Tibial artery (tissue), 4 donors: ENCODE measurements at regions not wholly inside any gene's neighbourhood (a gene's known extent, or its start where the extent isn't known, plus 50 kb on each side); places are given as distances from the start of the nearest gene placed in this dataset.

ENCODE experiments used
- DNase-seq, 2 donors: peaks; one replicate each; pipeline ENCODE4 v3.0.0-alpha.2; 2019
- H3K27ac ChIP-seq, 2 donors: fragments of 200-600 bp; sonication (generic) in 1 of 2; 1 replicate in 1 of 2; 2 replicates in 1 of 2; pipeline ENCODE4 v1.5.1; 2018 to 2019; ENCODE audit warnings: mild to moderate bottlenecking in 1 of 2
- H3K27me3 ChIP-seq, 2 donors: fragments of 200-600 bp; sonication (generic) in 1 of 2; one replicate each; pipeline versions ENCODE4 v1.5.1 to v1.6.0; 2016 to 2019
- H3K36me3 ChIP-seq, 3 donors: fragments of 200-600 bp; sonication (generic) in 2 of 3; one replicate each; pipeline ENCODE4 v1.5.1; 2016 to 2019; ENCODE audit warnings: mild to moderate bottlenecking in 2 of 3
- H3K4me1 ChIP-seq, 4 donors: fragments of 200-600 bp; sonication (generic) in 2 of 4; 1 replicate in 3 of 4; 2 replicates in 1 of 4; pipeline ENCODE4 v1.5.1; 2016 to 2019
- H3K4me3 ChIP-seq, 2 donors: fragments of 200-600 bp; sonication (generic) in 1 of 2; 1 replicate in 1 of 2; 2 replicates in 1 of 2; pipeline ENCODE4 v1.5.1; 2018 to 2019; ENCODE audit warnings: mild to moderate bottlenecking in 2 of 2
- H3K9me3 ChIP-seq, 3 donors: fragments of 200-600 bp; sonication (generic) in 1 of 3; one replicate each; pipeline ENCODE4 v1.5.1; 2016 to 2019
- intact Hi-C: fragments of 100-400 bp; cut with DNase I; formaldehyde crosslinking; loops from one replicate; pipeline ENCODE4 v1.15.0; 2023; ENCODE audit warnings: low total_unique reads
- TF ChIP-seq, protein P1 (sequence below), 2 experiments: fragments of 200-600 bp in 1 of 2; fragments of 450-650 bp in 1 of 2; IDR thresholded peaks; one replicate each; pipeline ENCODE4 v1.5.1; 2017 to 2019; ENCODE audit warnings: antibody characterized with exemption in 2 of 2, mild to moderate bottlenecking in 1 of 2, moderate library complexity in 1 of 2

DNA sequence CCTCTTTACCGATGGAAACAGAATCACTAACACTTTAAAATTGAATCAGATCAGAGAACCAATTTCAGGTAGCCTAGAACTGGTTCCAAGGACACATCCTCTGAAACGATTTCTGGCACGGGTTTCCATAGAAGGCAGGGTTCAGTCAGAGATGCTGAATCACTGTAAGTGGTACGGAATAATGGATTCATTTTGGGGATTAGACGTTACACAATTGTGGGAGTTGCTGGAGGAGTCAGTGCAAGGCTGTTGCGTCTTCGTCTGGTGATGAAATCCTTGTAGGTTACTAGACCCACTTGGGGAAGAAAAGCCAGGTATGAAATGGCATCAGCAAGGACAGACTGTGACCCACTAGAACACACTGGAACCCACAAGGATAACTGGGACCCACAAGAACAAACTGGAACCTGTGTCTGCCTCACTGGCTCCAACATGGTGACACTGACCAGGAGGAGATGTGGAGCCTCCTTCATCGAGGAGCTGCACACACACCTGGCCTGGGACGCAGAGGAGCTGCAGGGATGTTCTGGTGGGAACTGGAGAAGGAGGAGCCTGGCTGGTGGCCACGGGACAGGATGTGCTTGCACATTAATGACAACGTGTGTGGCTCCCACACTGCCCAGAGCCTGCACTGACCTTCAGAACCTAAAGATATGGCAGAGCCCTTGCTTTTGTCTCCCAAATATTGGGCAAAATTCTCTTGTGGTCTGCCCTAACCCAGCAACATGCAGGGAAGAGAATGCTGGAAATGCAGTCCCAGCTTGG lies 105.1 kb downstream of the TRAPPC11 start:
- TF ChIP-seq, protein P1, sequence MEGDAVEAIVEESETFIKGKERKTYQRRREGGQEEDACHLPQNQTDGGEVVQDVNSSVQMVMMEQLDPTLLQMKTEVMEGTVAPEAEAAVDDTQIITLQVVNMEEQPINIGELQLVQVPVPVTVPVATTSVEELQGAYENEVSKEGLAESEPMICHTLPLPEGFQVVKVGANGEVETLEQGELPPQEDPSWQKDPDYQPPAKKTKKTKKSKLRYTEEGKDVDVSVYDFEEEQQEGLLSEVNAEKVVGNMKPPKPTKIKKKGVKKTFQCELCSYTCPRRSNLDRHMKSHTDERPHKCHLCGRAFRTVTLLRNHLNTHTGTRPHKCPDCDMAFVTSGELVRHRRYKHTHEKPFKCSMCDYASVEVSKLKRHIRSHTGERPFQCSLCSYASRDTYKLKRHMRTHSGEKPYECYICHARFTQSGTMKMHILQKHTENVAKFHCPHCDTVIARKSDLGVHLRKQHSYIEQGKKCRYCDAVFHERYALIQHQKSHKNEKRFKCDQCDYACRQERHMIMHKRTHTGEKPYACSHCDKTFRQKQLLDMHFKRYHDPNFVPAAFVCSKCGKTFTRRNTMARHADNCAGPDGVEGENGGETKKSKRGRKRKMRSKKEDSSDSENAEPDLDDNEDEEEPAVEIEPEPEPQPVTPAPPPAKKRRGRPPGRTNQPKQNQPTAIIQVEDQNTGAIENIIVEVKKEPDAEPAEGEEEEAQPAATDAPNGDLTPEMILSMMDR (IDR thresholded peaks at IDR 0.05) = no peak
- Histone ChIP-seq H3K36me3 (no peaks in the 10 kb centered on the region), H3K27ac (no peak overlapping the region), H3K27me3 (no peaks in the 10 kb centered on the region), H3K4me1 (no peaks in the 10 kb centered on the region), H3K4me3 (no peak overlapping the region), H3K9me3 (no peaks in the 10 kb centered on the region)
- no peak for DNase-seq
- intact Hi-C loops = no loop called here

DNA sequence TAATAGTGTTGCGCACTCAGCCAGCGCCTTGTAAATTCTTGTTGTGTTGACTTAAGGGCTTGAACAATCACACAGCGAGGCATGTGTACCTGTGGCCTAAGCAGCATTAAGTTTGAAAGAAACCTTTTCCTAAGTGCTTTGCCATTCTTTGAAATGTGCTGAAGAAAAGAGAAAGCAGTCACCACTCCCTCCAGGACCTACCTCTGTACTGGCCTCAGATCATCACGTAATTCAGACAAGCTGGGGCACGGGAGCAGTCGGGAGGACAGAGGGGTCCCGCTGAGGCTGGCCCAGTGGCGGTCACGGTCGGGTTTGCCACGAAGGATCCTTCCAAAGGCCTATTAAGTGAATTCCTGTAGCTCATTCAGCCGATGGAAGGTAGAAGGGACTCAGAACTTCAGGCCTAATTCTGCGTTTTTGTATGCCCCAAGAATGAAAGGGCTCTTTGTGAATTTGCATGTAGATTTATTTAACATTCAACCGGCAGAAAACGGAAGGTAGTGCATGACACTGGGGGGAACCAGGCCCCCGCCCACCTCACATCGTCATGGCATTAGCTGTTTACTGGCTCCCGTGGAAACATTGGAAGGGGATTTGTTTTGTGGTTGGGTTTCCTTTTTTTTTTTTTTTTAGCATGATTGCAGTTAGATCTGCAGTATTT lies 106.3 kb downstream of the TRAPPC11 start:
- H3K36me3 ChIP-seq = no peaks in the 10 kb centered on the region
- no peak for DNase-seq
- intact Hi-C loops = no loop called here
- no peaks in the 10 kb centered on the region for H3K9me3 ChIP-seq
- TF ChIP-seq, protein P1 (IDR thresholded peaks at IDR 0.05) = no peak
- no peaks in the 10 kb centered on the region for H3K4me1 ChIP-seq
- H3K27me3 ChIP-seq = no peaks in the 10 kb centered on the region
- H3K27ac ChIP-seq = no peak overlapping the region
- H3K4me3 ChIP-seq = no peak overlapping the region

DNA sequence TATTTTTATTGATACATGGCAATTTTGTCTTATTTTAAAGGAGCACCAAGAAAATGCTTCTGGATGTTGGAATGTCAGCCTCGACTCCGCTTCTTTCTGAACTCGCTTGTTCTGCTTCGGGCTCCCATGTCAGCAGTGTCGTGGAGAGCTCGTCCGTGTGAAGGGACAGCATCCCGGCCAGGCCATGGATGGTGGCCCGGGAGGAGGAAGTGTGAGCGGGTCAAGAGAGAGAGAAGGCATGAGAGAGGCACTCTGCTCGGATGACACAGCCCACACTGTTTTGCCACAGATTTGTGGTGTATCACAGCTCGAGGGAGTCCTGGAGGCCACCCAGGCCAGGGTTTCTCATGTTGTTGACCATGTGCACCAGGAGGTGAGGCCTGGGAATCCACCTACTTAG lies 107.0 kb downstream of the TRAPPC11 start:
- no peaks in the 10 kb centered on the region for H3K4me1 ChIP-seq
- no peak for DNase-seq
- no peaks in the 10 kb centered on the region for H3K36me3 ChIP-seq
- H3K27ac ChIP-seq = no peak overlapping the region
- intact Hi-C loops = no loop called here
- TF ChIP-seq, protein P1 (IDR thresholded peaks at IDR 0.05) = no peak
- no peaks in the 10 kb centered on the region for H3K9me3 ChIP-seq
- H3K27me3 ChIP-seq = no peaks in the 10 kb centered on the region
- H3K4me3 ChIP-seq = no peak overlapping the region

DNA sequence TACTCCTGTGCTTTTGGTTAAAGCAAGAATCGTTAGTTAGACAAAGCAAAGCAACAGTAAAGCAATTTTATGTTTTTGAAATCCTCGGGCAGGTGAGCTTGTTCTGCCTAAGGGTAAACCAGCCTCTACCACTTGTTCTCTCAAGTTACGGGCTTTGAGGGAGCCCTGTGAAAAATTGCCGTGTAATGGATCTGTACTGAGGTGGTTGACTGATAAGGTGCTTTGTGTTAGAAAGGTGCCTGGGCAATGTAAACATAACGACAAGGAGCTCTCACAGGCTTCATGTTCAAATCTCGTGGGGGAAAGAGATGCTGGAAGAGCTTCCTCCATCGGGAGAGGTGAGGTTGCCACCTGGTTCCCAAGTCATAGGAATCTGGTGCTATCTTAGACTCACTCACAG lies 111.8 kb downstream of the TRAPPC11 start:
- Histone ChIP-seq H3K9me3 (no peaks in the 10 kb centered on the region), H3K4me1 (no peaks in the 10 kb centered on the region), H3K27ac (no peak overlapping the region), H3K27me3 (no peaks in the 10 kb centered on the region), H3K36me3 (no peaks in the 10 kb centered on the region), H3K4me3 (no peak overlapping the region)
- intact Hi-C loops = no loop called here
- TF ChIP-seq, protein P1 (IDR thresholded peaks at IDR 0.05) = no peak
- no peak for DNase-seq

DNA sequence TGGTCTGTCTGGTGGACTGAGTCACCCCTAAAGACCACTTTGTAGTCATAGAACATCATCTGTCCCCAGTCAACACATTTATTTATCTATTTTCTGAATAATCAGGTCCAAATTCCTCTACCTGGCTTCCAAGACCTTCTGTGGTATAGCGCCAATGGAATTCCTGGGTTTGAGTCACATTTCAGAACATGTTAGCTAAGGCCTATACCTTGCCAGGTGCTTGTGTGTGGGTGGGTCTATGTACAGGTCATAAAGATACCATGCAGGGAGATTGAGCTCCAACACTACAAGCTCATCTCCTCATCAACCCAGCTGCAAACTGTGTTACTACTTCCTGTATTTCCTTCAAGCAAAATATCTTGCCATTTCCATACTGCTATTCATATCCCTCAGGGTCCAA lies 113.3 kb downstream of the TRAPPC11 start:
- DNase-seq = no peak
- Histone ChIP-seq H3K4me1 (no peaks in the 10 kb centered on the region), H3K27me3 (no peaks in the 10 kb centered on the region), H3K9me3 (no peaks in the 10 kb centered on the region), H3K4me3 (no peak overlapping the region), H3K36me3 (no peaks in the 10 kb centered on the region), H3K27ac (no peak overlapping the region)
- TF ChIP-seq, protein P1 (IDR thresholded peaks at IDR 0.05) = no peak
- intact Hi-C loops = no loop called here
